GM12878 (cell line): ENCODE measurements at regions not wholly inside any gene's neighbourhood (a gene's known extent, or its start where the extent isn't known, plus 50 kb on each side); places are given as distances from the start of the nearest gene placed in this dataset.

ENCODE experiments used
- ATAC-seq: fragments of 200-7000 bp; cut with Tn5 transposase; 3 replicates; pipeline ENCODE4 v1.9.1; 2020; ENCODE audit warnings: mild to moderate bottlenecking, moderate library complexity
- BruUV-seq: library from RNA; stranded (reverse); fragments of 400-500 nt; replicated peaks from 2 replicates; lab custom pipeline; 2021; lab: Mats Ljungman, UMichigan
- CTCF ChIA-PET: fragments of 300-600 bp; sonication (Branson Sonifier 250); formaldehyde crosslinking; extraction: SDS; loops from one replicate; lab custom pipeline; 2021; ENCODE audit warnings: inconsistent platforms; lab: Yijun Ruan, JAX
- POLR2A ChIA-PET: fragments of 350-600 bp; formaldehyde crosslinking; extraction: SDS; loops from one replicate; lab custom pipeline; 2021; ENCODE audit warnings: inconsistent platforms; lab: Charles Lee
- RAD21 ChIA-PET: fragments of 300-600 bp; sonication (Branson Sonifier 250); formaldehyde crosslinking; loops from one replicate; lab custom pipeline; 2023; ENCODE audit warnings: antibody characterized with exemption; ENCODE audit not compliant: unreplicated experiment; lab: Charles Lee
- SMC1A ChIA-PET: fragments of 300-600 bp; sonication (Branson Sonifier 250); formaldehyde crosslinking; loops from one replicate; lab custom pipeline; 2023; ENCODE audit not compliant: unreplicated experiment, uncharacterized antibody; lab: Charles Lee
- DNase-seq: peaks from one replicate; pipeline ENCODE4 v3.0.0-alpha.2; 2011; ENCODE audit warnings: low read depth, low spot score
- FAIRE-seq: peaks from 3 replicates; lab custom pipeline; 2011; peaks lifted over from hg19 to GRCh38; lab: Jason Lieb, UNC
- H2AFZ ChIP-seq: 2 replicates; pipeline ENCODE4 v1.6.0; 2011; ENCODE audit warnings: low read depth, low read length, control low read depth; ENCODE audit not compliant: control insufficient read depth
- H3K27ac ChIP-seq: 2 replicates; pipeline ENCODE4 v1.5.1; 2011; ENCODE audit warnings: control low read depth; ENCODE audit not compliant: control insufficient read depth, insufficient read depth
- H3K27me3 ChIP-seq, 2 experiments: replicated peaks in 1 of 2; 2 replicates each; pipeline versions ENCODE4 v1.6.0 to v1.6.1; 2011; ENCODE audit warnings: low read length in 1 of 2; ENCODE audit not compliant: control insufficient read depth in 2 of 2, insufficient read depth in 2 of 2
- H3K36me3 ChIP-seq, 2 experiments: 2 replicates each; pipeline ENCODE4 v1.5.1; 2011; ENCODE audit warnings: low read length in 1 of 2; ENCODE audit not compliant: control insufficient read depth in 2 of 2, insufficient read depth in 2 of 2
- H3K4me1 ChIP-seq: 2 replicates; pipeline ENCODE4 v1.6.1; 2011; ENCODE audit warnings: mild to moderate bottlenecking, low read length, moderate library complexity, mixed read lengths; ENCODE audit not compliant: control insufficient read depth, insufficient read depth
- H3K4me2 ChIP-seq: 2 replicates; pipeline ENCODE4 v1.6.0; 2011; ENCODE audit warnings: control low read depth; ENCODE audit not compliant: control insufficient read depth, insufficient read depth
- H3K4me3 ChIP-seq: fragments of 200-600 bp; sonication (generic); 2 replicates; pipeline ENCODE4 v1.5.1; 2016
- H3K79me2 ChIP-seq: 2 replicates; pipeline ENCODE4 v1.6.0; 2011; ENCODE audit warnings: low read length; ENCODE audit not compliant: control insufficient read depth, insufficient read depth
- H3K9ac ChIP-seq: 2 replicates; pipeline ENCODE4 v1.8.0; 2011; ENCODE audit warnings: low read length, control low read depth, mixed read lengths; ENCODE audit not compliant: control insufficient read depth, insufficient read depth
- H3K9me3 ChIP-seq: replicated peaks from 3 replicates; pipeline ENCODE4 v1.5.1; 2011; ENCODE audit warnings: mild to moderate bottlenecking, low read length; ENCODE audit not compliant: control insufficient read depth, insufficient read depth
- H4K20me1 ChIP-seq: 2 replicates; pipeline ENCODE4 v1.6.0; 2011; ENCODE audit not compliant: control insufficient read depth, insufficient read depth
- CHD2 ChIP-seq: IDR thresholded peaks from 2 replicates; pipeline ENCODE4 v1.6.1; 2011; ENCODE audit warnings: low read depth, low read length, improper control_type of control experiment, borderline replicate concordance
- DPF2 ChIP-seq: fragments of 450-650 bp; IDR thresholded peaks from 2 replicates; pipeline ENCODE4 v1.6.1; 2017; ENCODE audit warnings: mild to moderate bottlenecking
- ESRRA ChIP-seq: IDR thresholded peaks from 2 replicates; pipeline ENCODE4 v1.6.1; 2012; ENCODE audit warnings: mild to moderate bottlenecking, low read length, improper control_type of control experiment
- IKZF2 ChIP-seq, 2 experiments: fragments of 450-650 bp; IDR thresholded peaks; 2 replicates each; pipeline ENCODE4 v1.6.1; 2017; ENCODE audit warnings: mild to moderate bottlenecking in 2 of 2, moderate library complexity in 2 of 2
- NFIC ChIP-seq: IDR thresholded peaks from 2 replicates; pipeline ENCODE4 v1.6.1; 2012; ENCODE audit warnings: low read depth, mild to moderate bottlenecking, inconsistent platforms, low read length, moderate library complexity
- PAX8 ChIP-seq: fragments of 450-650 bp; IDR thresholded peaks from 2 replicates; pipeline ENCODE4 v1.6.1; 2017; ENCODE audit warnings: mild to moderate bottlenecking, moderate library complexity
- POU2F2 ChIP-seq: IDR thresholded peaks from 3 replicates; pipeline ENCODE4 v1.6.1; 2011; ENCODE audit warnings: low read depth, mild to moderate bottlenecking, low read length, borderline replicate concordance
- SMAD1 ChIP-seq: fragments of 450-650 bp; IDR thresholded peaks from 2 replicates; pipeline ENCODE4 v1.6.1; 2018; ENCODE audit warnings: mild to moderate bottlenecking, low read depth; ENCODE audit not compliant: partially characterized antibody
- YBX1 ChIP-seq: fragments of 450-650 bp; IDR thresholded peaks from 2 replicates; pipeline ENCODE4 v1.6.1; 2016; ENCODE audit warnings: antibody characterized with exemption
- ZNF207 ChIP-seq: fragments of 450-650 bp; IDR thresholded peaks from 2 replicates; pipeline ENCODE4 v1.6.1; 2014; ENCODE audit warnings: antibody characterized with exemption, mild to moderate bottlenecking, borderline replicate concordance
- WGBS: methylation state at CpG from one replicate; pipeline ENCODE4 v1.1.6; 2016; ENCODE audit warnings: low lambda C conversion rate; ENCODE audit not compliant: insufficient replicate concordance, insufficient coverage; ENCODE audit errors: missing lambda C conversion rate; 5-methylcytosine and 5-hydroxymethylcytosine counted together
- in situ Hi-C: fragments of 300-500 bp; cut with MboI; formaldehyde crosslinking; loops from 9 replicates; pipeline ENCODE4 v1.14.3; 2018; ENCODE audit warnings: mixed read lengths
- intact Hi-C: fragments of 100-400 bp; cut with micrococcal nuclease; formaldehyde crosslinking; loops from one replicate; pipeline ENCODE4 v1.14.2; 2022; ENCODE audit not compliant: unreplicated experiment
- TF ChIP-seq, protein P1 (sequence below): IDR thresholded peaks from 2 replicates; pipeline ENCODE4 v1.6.1; 2012; ENCODE audit warnings: low read depth, low read length, improper control_type of control experiment
- TF ChIP-seq, protein P2 (sequence below): fragments of 450-650 bp; IDR thresholded peaks from 2 replicates; pipeline ENCODE4 v1.6.1; 2017; ENCODE audit warnings: low read depth, mild to moderate bottlenecking, moderate library complexity

GRCh38 chr2:172252154-172252553 lies 149.5 kb upstream of the DLX2 start (continued):
- TF ChIP-seq, protein P1, sequence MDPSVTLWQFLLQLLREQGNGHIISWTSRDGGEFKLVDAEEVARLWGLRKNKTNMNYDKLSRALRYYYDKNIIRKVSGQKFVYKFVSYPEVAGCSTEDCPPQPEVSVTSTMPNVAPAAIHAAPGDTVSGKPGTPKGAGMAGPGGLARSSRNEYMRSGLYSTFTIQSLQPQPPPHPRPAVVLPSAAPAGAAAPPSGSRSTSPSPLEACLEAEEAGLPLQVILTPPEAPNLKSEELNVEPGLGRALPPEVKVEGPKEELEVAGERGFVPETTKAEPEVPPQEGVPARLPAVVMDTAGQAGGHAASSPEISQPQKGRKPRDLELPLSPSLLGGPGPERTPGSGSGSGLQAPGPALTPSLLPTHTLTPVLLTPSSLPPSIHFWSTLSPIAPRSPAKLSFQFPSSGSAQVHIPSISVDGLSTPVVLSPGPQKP, result no peak
- TF ChIP-seq CHD2 (no peak), POU2F2 (no peak), IKZF2 (IDR thresholded peaks at IDR 0.05) (no peak), ESRRA (no peak), NFIC (no peak)

DNA sequence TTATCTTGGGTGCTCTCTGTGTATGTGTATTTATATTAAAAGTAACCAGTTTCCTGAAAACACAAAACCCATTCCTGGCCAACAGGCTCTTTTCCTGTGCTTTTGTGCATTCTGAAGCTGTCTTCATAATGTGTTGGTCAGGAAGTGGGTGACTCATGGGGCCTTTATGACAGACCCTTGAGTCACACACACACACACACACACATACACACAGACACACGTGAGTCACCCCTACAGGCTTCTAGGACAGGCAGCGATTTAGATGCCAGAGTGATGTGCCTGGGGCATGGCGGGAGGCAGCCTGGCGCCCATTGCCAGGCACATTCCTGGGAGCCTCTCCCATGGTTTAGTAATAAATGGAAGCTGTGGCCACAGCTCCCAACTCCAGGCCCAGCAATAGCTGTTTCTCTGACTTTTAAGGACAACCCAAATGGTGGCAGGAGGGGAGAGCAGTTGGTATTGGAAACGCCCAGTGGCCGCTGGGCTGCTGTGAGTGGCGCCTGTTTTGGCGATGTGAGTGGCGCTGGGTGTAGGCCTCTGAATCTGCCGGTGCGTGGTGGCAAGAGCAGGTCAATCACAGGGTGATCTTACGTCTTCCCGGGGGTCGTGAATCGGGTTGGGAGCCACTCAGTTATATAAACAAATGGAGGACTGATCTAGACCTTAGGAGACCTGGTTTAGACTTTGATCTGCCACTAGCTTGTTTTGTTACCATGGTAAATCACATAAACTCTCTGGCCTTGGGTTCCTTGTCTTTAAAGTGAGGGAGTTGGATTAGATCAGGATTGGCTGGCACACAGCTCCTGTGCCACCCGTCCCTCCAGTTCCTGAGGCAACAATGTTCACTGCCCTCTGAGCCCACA lies 150.7 kb upstream of the DLX2 start:
- no peak overlapping the region for H2AFZ ChIP-seq
- no peaks in the 10 kb centered on the region for H3K27me3 ChIP-seq
- POLR2A ChIA-PET, result no interaction called here
- no TSS peak for BruUV-seq
- WGBS, result 55% methylated on average over 16 of the region's 16 CpGs
- H3K4me1 ChIP-seq, result no peaks in the 10 kb centered on the region
- in situ Hi-C loops, result no loop called here
- CTCF ChIA-PET, result no interaction called here
- H3K9me3 ChIP-seq, result no peaks in the 10 kb centered on the region
- no peaks in the 10 kb centered on the region for H4K20me1 ChIP-seq
- H3K9ac ChIP-seq, result no peak overlapping the region
- H3K27ac ChIP-seq, result no peak overlapping the region
- no peak overlapping the region for H3K4me2 ChIP-seq
- intact Hi-C loops, result no loop called here
- RAD21 ChIA-PET, result no interaction called here
- ATAC-seq, result no peak
- no peak for DNase-seq
- no peak overlapping the region for H3K4me3 ChIP-seq
- no peaks in the 10 kb centered on the region for H3K79me2 ChIP-seq
- TF ChIP-seq YBX1, result no peak
- TF ChIP-seq SMAD1, result no peak
- no peak for TF ChIP-seq IKZF2 (IDR thresholded peaks at IDR 0.05)
- TF ChIP-seq, protein P2, sequence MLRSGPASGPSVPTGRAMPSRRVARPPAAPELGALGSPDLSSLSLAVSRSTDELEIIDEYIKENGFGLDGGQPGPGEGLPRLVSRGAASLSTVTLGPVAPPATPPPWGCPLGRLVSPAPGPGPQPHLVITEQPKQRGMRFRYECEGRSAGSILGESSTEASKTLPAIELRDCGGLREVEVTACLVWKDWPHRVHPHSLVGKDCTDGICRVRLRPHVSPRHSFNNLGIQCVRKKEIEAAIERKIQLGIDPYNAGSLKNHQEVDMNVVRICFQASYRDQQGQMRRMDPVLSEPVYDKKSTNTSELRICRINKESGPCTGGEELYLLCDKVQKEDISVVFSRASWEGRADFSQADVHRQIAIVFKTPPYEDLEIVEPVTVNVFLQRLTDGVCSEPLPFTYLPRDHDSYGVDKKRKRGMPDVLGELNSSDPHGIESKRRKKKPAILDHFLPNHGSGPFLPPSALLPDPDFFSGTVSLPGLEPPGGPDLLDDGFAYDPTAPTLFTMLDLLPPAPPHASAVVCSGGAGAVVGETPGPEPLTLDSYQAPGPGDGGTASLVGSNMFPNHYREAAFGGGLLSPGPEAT, result no peak
- TF ChIP-seq DPF2, result no peak
- TF ChIP-seq PAX8, result no peak
- TF ChIP-seq ZNF207, result no peak
- SMC1A ChIA-PET, result no interaction called here
- FAIRE-seq, result no peak
- no peaks in the 10 kb centered on the region for H3K36me3 ChIP-seq
